ENCODE measurements at regions not wholly inside any gene's neighbourhood (a gene's known extent, or its start where the extent isn't known, plus 50 kb on each side); places are given as distances from the start of the nearest gene placed in this dataset.

GRCh38 chr6:104639668-104640067, 220.1 kb downstream of the HACE1 start:
- TF ChIP-seq CTCF (IDR thresholded peaks at IDR 0.05) (no peak), POLR2A (IDR thresholded peaks at IDR 0.05) (no peak)

Measured in testis (tissue), 2 donors.